B cell (primary cell): ENCODE measurements at regions not wholly inside any gene's neighbourhood (a gene's known extent, or its start where the extent isn't known, plus 50 kb on each side); places are given as distances from the start of the nearest gene placed in this dataset.

Experiments used
- EZH2 ChIP-seq: IDR thresholded peaks from 2 replicates; pipeline ENCODE4 v1.6.1; 2012; ENCODE audit warnings: borderline replicate concordance, low read depth, mild to moderate bottlenecking, moderate library complexity, low read length; ENCODE audit not compliant: insufficient read depth, poor library complexity, severe bottlenecking
- TF ChIP-seq, protein P1 (sequence below): fragments of 200-600 bp; IDR thresholded peaks from one replicate; pipeline ENCODE4 v1.8.0; 2022; ENCODE audit warnings: antibody characterized with exemption, mild to moderate bottlenecking

DNA sequence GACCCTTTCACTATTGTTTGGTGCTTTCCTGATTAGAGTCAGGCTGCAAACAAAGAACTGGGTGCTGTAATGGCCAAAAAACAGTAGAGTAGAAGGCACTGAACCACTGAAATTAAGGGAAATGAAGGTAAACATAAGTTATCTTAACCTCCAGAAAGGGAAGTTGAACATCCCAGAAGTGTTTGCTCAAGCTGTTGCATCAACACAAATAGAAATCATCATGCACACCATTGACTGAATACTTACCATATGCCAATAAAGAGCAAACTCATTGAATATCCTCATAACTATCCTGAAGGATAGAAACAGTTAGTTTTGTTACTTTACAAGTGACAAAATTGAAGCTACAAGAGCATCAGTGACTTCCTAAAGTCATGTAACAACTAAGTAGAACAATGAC, 477.4 kb upstream of the CHST9 start:
- no peak for TF ChIP-seq EZH2
- TF ChIP-seq, protein P1, sequence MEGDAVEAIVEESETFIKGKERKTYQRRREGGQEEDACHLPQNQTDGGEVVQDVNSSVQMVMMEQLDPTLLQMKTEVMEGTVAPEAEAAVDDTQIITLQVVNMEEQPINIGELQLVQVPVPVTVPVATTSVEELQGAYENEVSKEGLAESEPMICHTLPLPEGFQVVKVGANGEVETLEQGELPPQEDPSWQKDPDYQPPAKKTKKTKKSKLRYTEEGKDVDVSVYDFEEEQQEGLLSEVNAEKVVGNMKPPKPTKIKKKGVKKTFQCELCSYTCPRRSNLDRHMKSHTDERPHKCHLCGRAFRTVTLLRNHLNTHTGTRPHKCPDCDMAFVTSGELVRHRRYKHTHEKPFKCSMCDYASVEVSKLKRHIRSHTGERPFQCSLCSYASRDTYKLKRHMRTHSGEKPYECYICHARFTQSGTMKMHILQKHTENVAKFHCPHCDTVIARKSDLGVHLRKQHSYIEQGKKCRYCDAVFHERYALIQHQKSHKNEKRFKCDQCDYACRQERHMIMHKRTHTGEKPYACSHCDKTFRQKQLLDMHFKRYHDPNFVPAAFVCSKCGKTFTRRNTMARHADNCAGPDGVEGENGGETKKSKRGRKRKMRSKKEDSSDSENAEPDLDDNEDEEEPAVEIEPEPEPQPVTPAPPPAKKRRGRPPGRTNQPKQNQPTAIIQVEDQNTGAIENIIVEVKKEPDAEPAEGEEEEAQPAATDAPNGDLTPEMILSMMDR = no peak
